ENCODE measurements at regions not wholly inside any gene's neighbourhood (a gene's known extent, or its start where the extent isn't known, plus 50 kb on each side); places are given as distances from the start of the nearest gene placed in this dataset.

DNA sequence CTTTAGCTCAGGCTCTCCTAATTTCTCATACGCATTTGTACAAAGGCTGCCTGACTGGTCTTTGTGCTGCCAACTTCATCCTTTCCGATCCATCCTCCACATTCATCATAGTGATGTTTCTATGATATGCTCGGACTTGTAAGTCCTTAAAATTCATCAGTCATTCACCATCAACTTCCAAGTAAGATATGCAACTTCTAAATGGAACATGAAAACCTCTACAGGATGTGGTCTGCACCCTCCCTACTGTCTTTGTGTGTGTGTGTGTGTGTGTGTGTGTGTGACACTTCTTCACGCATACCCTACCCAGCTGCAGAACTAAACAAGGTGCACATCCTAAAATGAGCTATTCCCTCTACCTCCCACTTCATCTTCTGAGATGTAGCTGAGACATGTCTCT, 397.9 kb upstream of the NR5A2 start:
- Mint-ChIP-seq H3K27ac (ENCODE audit: unreplicated experiment) (no peak overlapping the region), H3K27me3 (ENCODE audit: low read depth) (no peaks in the 10 kb centered on the region), H3K4me1 (no peaks in the 10 kb centered on the region), H3K36me3 (ENCODE audit: low read depth) (peaks cover 3% of the 10 kb centered on the region), H3K9me3 (peaks cover 5% of the 10 kb centered on the region), H3K4me3 (no peak overlapping the region)
- DNase-seq (ENCODE audit: low read depth, low spot score): no peak
- TF ChIP-seq, protein P1, sequence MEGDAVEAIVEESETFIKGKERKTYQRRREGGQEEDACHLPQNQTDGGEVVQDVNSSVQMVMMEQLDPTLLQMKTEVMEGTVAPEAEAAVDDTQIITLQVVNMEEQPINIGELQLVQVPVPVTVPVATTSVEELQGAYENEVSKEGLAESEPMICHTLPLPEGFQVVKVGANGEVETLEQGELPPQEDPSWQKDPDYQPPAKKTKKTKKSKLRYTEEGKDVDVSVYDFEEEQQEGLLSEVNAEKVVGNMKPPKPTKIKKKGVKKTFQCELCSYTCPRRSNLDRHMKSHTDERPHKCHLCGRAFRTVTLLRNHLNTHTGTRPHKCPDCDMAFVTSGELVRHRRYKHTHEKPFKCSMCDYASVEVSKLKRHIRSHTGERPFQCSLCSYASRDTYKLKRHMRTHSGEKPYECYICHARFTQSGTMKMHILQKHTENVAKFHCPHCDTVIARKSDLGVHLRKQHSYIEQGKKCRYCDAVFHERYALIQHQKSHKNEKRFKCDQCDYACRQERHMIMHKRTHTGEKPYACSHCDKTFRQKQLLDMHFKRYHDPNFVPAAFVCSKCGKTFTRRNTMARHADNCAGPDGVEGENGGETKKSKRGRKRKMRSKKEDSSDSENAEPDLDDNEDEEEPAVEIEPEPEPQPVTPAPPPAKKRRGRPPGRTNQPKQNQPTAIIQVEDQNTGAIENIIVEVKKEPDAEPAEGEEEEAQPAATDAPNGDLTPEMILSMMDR (conservative IDR thresholded peaks at IDR 0.05): no peak

DNA sequence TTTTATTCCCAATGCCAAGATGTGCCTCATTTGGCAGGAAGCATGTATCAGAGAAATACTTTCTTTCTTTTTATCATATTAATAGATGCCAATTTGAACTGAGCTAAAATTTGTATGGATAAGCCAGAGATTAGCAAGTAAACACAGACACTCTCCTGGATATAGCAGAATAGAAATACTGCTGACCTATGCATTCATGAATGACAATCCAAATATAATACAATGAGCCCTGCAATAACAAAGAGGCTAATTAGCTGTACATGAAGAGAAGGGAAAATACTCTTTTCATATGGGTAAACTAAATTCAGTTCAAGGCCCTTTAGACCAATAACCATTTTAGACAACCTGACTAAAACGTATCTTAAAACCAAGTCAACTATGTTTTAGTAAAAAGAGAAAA, 388.1 kb upstream of the NR5A2 start:
- DNase-seq (ENCODE audit: low read depth, low spot score): no peak
- TF ChIP-seq, protein P1 (conservative IDR thresholded peaks at IDR 0.05): no peak
- Mint-ChIP-seq H3K27ac (ENCODE audit: unreplicated experiment) (no peak overlapping the region), H3K9me3 (peaks cover 10% of the 10 kb centered on the region), H3K36me3 (ENCODE audit: low read depth) (peaks cover 5% of the 10 kb centered on the region), H3K4me3 (no peak overlapping the region), H3K27me3 (ENCODE audit: low read depth) (no peaks in the 10 kb centered on the region), H3K4me1 (no peaks in the 10 kb centered on the region)

- Mint-ChIP-seq H3K36me3 (ENCODE audit: low read depth) (no peaks in the 10 kb centered on the region), H3K4me3 (no peak overlapping the region), H3K27me3 (ENCODE audit: low read depth) (no peaks in the 10 kb centered on the region), H3K4me1 (no peaks in the 10 kb centered on the region), H3K27ac (ENCODE audit: unreplicated experiment) (no peak overlapping the region), H3K9me3 (no peaks in the 10 kb centered on the region)
- TF ChIP-seq, protein P1 (conservative IDR thresholded peaks at IDR 0.05): no peak
- no peak for DNase-seq (ENCODE audit: low read depth, low spot score)
Measured at GRCh38 chr1:199641531-199641930, 386.0 kb upstream of the NR5A2 start.

GRCh38 chr1:199644912-199645311, 382.6 kb upstream of the NR5A2 start:
- TF ChIP-seq, protein P1 (conservative IDR thresholded peaks at IDR 0.05): no peak
- Mint-ChIP-seq H3K27ac (ENCODE audit: unreplicated experiment) (no peak overlapping the region), H3K36me3 (ENCODE audit: low read depth) (no peaks in the 10 kb centered on the region), H3K4me1 (no peaks in the 10 kb centered on the region), H3K27me3 (ENCODE audit: low read depth) (no peaks in the 10 kb centered on the region), H3K9me3 (peaks cover 7% of the 10 kb centered on the region), H3K4me3 (no peak overlapping the region)
- no peak for DNase-seq (ENCODE audit: low read depth, low spot score)

- no peaks in the 10 kb centered on the region for H3K27me3 Mint-ChIP-seq (ENCODE audit: low read depth)
- no peak for DNase-seq (ENCODE audit: low read depth, low spot score)
- no peak overlapping the region for H3K27ac Mint-ChIP-seq (ENCODE audit: unreplicated experiment)
- TF ChIP-seq, protein P1 (conservative IDR thresholded peaks at IDR 0.05): no peak
- no peaks in the 10 kb centered on the region for H3K4me1 Mint-ChIP-seq
- H3K4me3 Mint-ChIP-seq: no peak overlapping the region
- no peaks in the 10 kb centered on the region for H3K36me3 Mint-ChIP-seq (ENCODE audit: low read depth)
- H3K9me3 Mint-ChIP-seq: peaks cover 8% of the 10 kb centered on the region
Measured at GRCh38 chr1:199646761-199647160, 380.7 kb upstream of the NR5A2 start.

DNA sequence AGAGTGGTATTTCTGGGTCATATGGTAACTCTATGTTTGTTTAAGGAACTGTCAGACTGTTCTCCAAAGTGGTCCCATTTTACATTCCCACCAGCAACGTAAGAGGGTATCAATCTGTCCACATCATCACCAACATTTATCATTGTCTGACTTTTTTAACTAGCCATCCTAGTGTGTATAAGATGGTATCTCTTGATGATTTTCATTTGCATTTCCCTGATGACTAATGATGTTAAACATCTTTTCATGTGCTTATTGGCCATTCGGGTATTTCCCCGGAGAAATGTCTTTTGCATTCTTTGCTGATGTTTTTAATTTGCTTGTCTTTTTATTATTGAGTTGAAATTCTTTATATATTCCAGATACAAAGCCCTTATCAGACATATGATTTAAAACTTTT, 370.1 kb upstream of the NR5A2 start:
- Mint-ChIP-seq H3K27ac (ENCODE audit: unreplicated experiment) (no peak overlapping the region), H3K4me3 (no peak overlapping the region), H3K27me3 (ENCODE audit: low read depth) (peaks cover 3% of the 10 kb centered on the region), H3K36me3 (ENCODE audit: low read depth) (no peaks in the 10 kb centered on the region), H3K4me1 (no peaks in the 10 kb centered on the region), H3K9me3 (peaks cover 8% of the 10 kb centered on the region)
- TF ChIP-seq, protein P1 (conservative IDR thresholded peaks at IDR 0.05): no peak
- DNase-seq (ENCODE audit: low read depth, low spot score): no peak

All from neural crest cell (in vitro differentiated cells).